ENCODE measurements at regions not wholly inside any gene's neighbourhood (a gene's known extent, or its start where the extent isn't known, plus 50 kb on each side); places are given as distances from the start of the nearest gene placed in this dataset.

- Mint-ChIP-seq H3K36me3 (ENCODE audit: insufficient read depth, unreplicated experiment) (no peaks in the 10 kb centered on the region), H3K4me3 (ENCODE audit: unreplicated experiment) (no peak overlapping the region), H3K27me3 (ENCODE audit: insufficient read depth, unreplicated experiment) (no peaks in the 10 kb centered on the region), H3K4me1 (ENCODE audit: low read depth, unreplicated experiment) (no peaks in the 10 kb centered on the region), H3K27ac (ENCODE audit: unreplicated experiment) (peak overlapping the region; percentile 43), H3K9me3 (ENCODE audit: unreplicated experiment) (no peaks in the 10 kb centered on the region)
- intact Hi-C loops (cut with micrococcal nuclease; ENCODE audit: unreplicated experiment): no loop called here
- H3K4me3 ChIP-seq (ENCODE audit: low read depth, low read length): no peak overlapping the region
- no TSS peak for BruUV-seq (replicated peaks)
- ChIA-PET CTCF (no interaction called here), POLR2A (no interaction called here)
- TF ChIP-seq CTCF (IDR thresholded peaks at IDR 0.05; ENCODE audit: insufficient read depth in 1 of 2, low read depth in 1 of 2, low read length in 1 of 2, severe bottlenecking in 1 of 2, unreplicated experiment in 1 of 2): no peak
- peak; percentile 41 to 57 for DNase-seq
- no peaks in the 10 kb centered on the region for H3K36me3 ChIP-seq (ENCODE audit: control insufficient read depth, insufficient read depth, low read length)
- H3K27me3 ChIP-seq (replicated peaks; ENCODE audit: control insufficient read depth, insufficient read depth, low read length): no peaks in the 10 kb centered on the region
- no peaks in the 10 kb centered on the region for H3K4me1 ChIP-seq
- H3K9me3 ChIP-seq: no peaks in the 10 kb centered on the region
These were observed 150.1 kb upstream of the SOD1 start for GRCh38 chr21:31509194-31510017.

- ChIA-PET POLR2A (no interaction called here), CTCF (no interaction called here)
- Mint-ChIP-seq H3K27ac (ENCODE audit: unreplicated experiment) (no peak overlapping the region), H3K27me3 (ENCODE audit: insufficient read depth, unreplicated experiment) (no peaks in the 10 kb centered on the region), H3K4me3 (ENCODE audit: unreplicated experiment) (no peak overlapping the region), H3K36me3 (ENCODE audit: insufficient read depth, unreplicated experiment) (no peaks in the 10 kb centered on the region), H3K4me1 (ENCODE audit: low read depth, unreplicated experiment) (peaks cover 13% of the 10 kb centered on the region), H3K9me3 (ENCODE audit: unreplicated experiment) (no peaks in the 10 kb centered on the region)
- Histone ChIP-seq H3K36me3 (ENCODE audit: control insufficient read depth, insufficient read depth, low read length) (no peaks in the 10 kb centered on the region), H3K27me3 (replicated peaks; ENCODE audit: control insufficient read depth, insufficient read depth, low read length) (no peaks in the 10 kb centered on the region), H3K9me3 (no peaks in the 10 kb centered on the region; the same call in 1 of the 2 replicates), H3K4me1 (peaks cover 18% of the 10 kb centered on the region), H3K4me3 (ENCODE audit: low read depth, low read length) (no peak overlapping the region)
- DNase-seq: no peak
- no TSS peak for BruUV-seq (replicated peaks)
- intact Hi-C loops (cut with micrococcal nuclease; ENCODE audit: unreplicated experiment): no loop called here
- TF ChIP-seq CTCF (IDR thresholded peaks at IDR 0.05; ENCODE audit: insufficient read depth in 1 of 2, low read depth in 1 of 2, low read length in 1 of 2, severe bottlenecking in 1 of 2, unreplicated experiment in 1 of 2): no peak
These were observed 153.5 kb upstream of the SOD1 start for GRCh38 chr21:31505975-31506374.

DNA sequence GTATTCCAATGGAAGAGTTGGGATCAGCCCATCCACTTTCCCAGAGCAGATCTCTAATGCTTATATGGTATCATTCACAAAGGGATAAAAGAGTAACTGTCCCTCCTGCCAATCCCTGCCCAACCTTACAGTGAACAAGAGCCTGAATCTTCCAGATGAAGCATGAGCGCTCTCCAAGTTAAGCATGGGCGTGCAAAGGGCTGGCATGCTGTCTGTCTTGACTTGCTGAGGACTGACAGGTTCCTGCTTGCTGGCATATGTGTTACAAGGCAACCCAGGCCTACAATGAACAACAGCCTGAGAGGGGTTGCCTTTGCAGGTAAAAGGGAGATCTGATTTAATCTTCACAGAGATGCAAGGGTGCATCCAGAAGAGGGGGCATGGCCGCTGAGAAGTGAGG, 155.6 kb upstream of the SOD1 start:
- intact Hi-C loops (cut with micrococcal nuclease; ENCODE audit: unreplicated experiment): loop anchor here (5.0 kb wide), 1 partner anchor 53 kb away; no protein-coding TSS in a partner anchor
- no peaks in the 10 kb centered on the region for H3K9me3 Mint-ChIP-seq (ENCODE audit: unreplicated experiment)
- TF ChIP-seq CTCF (IDR thresholded peaks at IDR 0.05; ENCODE audit: insufficient read depth in 1 of 2, low read depth in 1 of 2, low read length in 1 of 2, severe bottlenecking in 1 of 2, unreplicated experiment in 1 of 2): no peak

More for the DNA sequence above, 155.6 kb upstream of the SOD1 start:
- no peaks in the 10 kb centered on the region for H3K27me3 ChIP-seq (replicated peaks; ENCODE audit: control insufficient read depth, insufficient read depth, low read length)
- H3K4me3 ChIP-seq (ENCODE audit: low read depth, low read length): no peak overlapping the region
- no peaks in the 10 kb centered on the region for H3K36me3 ChIP-seq (ENCODE audit: control insufficient read depth, insufficient read depth, low read length)
- ChIA-PET CTCF (no interaction called here), POLR2A (no interaction called here)
- peaks cover 13% of the 10 kb centered on the region for H3K4me1 Mint-ChIP-seq (ENCODE audit: low read depth, unreplicated experiment)
- H3K9me3 ChIP-seq: no peaks in the 10 kb centered on the region; the same call in 1 of the 2 replicates
- BruUV-seq (replicated peaks): no TSS peak
- no peaks in the 10 kb centered on the region for H3K36me3 Mint-ChIP-seq (ENCODE audit: insufficient read depth, unreplicated experiment)
- H3K4me3 Mint-ChIP-seq (ENCODE audit: unreplicated experiment): no peak overlapping the region
- H3K27ac Mint-ChIP-seq (ENCODE audit: unreplicated experiment): no peak overlapping the region
- H3K4me1 ChIP-seq: peaks cover 28% of the 10 kb centered on the region
- no peaks in the 10 kb centered on the region for H3K27me3 Mint-ChIP-seq (ENCODE audit: insufficient read depth, unreplicated experiment)
- DNase-seq: no peak

Measured in Caco-2 (cell line).